Effector memory CD4-positive, alpha-beta T cell (primary cell): ENCODE measurements at regions not wholly inside any gene's neighbourhood (a gene's known extent, or its start where the extent isn't known, plus 50 kb on each side); places are given as distances from the start of the nearest gene placed in this dataset.

Source experiments
- DNase-seq, 3 donors: peaks; one replicate each; pipeline ENCODE4 v3.0.0-alpha.2; 2020
- H3K27ac ChIP-seq: 2 replicates; pipeline ENCODE4 v1.7.0; 2013; ENCODE audit warnings: mild to moderate bottlenecking, low read length, moderate library complexity; ENCODE audit not compliant: insufficient read depth, poor library complexity, severe bottlenecking
- H3K27me3 ChIP-seq: replicated peaks from 2 replicates; pipeline ENCODE4 v1.7.0; 2013; ENCODE audit warnings: mild to moderate bottlenecking, low read length; ENCODE audit not compliant: insufficient read depth, control insufficient read depth, poor library complexity, severe bottlenecking
- H3K36me3 ChIP-seq: 2 replicates; pipeline ENCODE4 v1.7.0; 2013; ENCODE audit warnings: mild to moderate bottlenecking, low read length, moderate library complexity; ENCODE audit not compliant: control insufficient read depth, insufficient read depth
- H3K4me1 ChIP-seq: 2 replicates; pipeline ENCODE4 v1.7.0; 2013; ENCODE audit warnings: low read length, mild to moderate bottlenecking; ENCODE audit not compliant: control insufficient read depth, insufficient read depth, poor library complexity, severe bottlenecking
- H3K4me3 ChIP-seq: 2 replicates; pipeline ENCODE4 v1.7.0; 2013; ENCODE audit warnings: low read length, low read depth, mild to moderate bottlenecking; ENCODE audit not compliant: insufficient read depth, poor library complexity, severe bottlenecking
- H3K9me3 ChIP-seq: 2 replicates; pipeline ENCODE4 v1.7.0; 2013; ENCODE audit warnings: mild to moderate bottlenecking, low read length, moderate library complexity; ENCODE audit not compliant: control insufficient read depth

DNA sequence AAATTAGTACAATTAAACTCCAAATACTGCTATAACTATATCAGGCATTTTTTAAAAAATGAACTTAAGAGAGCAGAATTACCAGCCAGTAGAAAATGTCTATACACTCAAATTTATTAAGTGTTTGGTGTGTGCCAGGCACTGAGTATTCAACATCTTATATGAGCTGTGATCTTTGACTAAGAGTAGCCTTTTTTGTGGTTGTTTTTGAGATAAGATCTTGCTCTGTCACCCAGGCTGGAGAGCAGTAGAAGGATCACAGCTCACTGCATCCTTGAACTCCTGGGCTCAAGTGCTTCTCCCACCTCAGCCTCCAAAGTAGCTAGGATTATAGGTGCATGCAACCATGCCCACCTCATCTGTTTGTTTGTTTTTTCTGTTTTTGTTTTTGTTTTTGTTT is 102.5 kb upstream of the CELF2 start:
- H3K27ac ChIP-seq = no peak overlapping the region
- no peaks in the 10 kb centered on the region for H3K4me1 ChIP-seq
- H3K4me3 ChIP-seq = no peak overlapping the region
- H3K27me3 ChIP-seq = no peaks in the 10 kb centered on the region
- no peak for DNase-seq
- H3K9me3 ChIP-seq = no peaks in the 10 kb centered on the region
- no peaks in the 10 kb centered on the region for H3K36me3 ChIP-seq

DNA sequence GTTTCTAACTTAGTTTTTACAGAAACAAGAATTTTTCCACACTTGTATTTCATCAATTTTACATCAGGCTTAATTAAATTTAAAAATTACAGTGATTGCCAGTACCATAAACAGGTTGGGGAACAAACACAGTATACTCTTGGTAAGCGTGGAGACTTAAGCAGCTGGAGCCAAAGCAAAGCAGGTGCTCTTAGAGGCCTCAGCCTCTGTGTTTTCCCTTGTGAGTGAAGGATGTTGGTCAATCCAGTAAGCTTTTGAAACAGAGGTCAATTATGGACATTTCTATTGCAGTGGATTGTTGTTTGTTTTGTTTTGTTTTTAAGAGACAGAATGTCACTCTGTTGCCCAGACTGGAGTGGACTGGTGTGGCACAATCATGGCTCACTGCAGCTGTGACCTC is 100.6 kb upstream of the CELF2 start:
- no peaks in the 10 kb centered on the region for H3K4me1 ChIP-seq
- no peaks in the 10 kb centered on the region for H3K36me3 ChIP-seq
- no peaks in the 10 kb centered on the region for H3K9me3 ChIP-seq
- H3K4me3 ChIP-seq = no peak overlapping the region
- no peak for DNase-seq
- no peak overlapping the region for H3K27ac ChIP-seq
- H3K27me3 ChIP-seq = no peaks in the 10 kb centered on the region

DNA sequence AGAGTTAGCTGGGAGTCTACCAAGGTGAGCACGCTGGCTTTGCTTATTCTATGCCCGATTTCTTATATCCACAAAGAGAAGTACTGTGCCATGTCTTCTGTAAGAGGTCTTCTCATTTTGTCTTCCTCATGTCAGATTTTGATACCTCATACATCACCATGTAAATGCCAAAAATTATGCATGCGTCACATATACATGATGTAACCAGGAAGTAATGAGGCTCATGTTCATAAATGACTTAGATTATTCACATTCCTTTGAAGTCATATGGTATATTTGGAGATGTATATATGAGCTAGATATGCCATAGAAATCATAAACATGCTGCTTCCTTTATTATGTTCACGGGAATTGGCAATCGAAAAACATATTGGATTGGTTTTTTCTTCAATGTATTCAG is 97.7 kb upstream of the CELF2 start:
- Histone ChIP-seq H3K9me3 (no peaks in the 10 kb centered on the region), H3K4me3 (no peak overlapping the region), H3K4me1 (no peaks in the 10 kb centered on the region), H3K36me3 (no peaks in the 10 kb centered on the region), H3K27ac (no peak overlapping the region), H3K27me3 (no peaks in the 10 kb centered on the region)
- DNase-seq = no peak

DNA sequence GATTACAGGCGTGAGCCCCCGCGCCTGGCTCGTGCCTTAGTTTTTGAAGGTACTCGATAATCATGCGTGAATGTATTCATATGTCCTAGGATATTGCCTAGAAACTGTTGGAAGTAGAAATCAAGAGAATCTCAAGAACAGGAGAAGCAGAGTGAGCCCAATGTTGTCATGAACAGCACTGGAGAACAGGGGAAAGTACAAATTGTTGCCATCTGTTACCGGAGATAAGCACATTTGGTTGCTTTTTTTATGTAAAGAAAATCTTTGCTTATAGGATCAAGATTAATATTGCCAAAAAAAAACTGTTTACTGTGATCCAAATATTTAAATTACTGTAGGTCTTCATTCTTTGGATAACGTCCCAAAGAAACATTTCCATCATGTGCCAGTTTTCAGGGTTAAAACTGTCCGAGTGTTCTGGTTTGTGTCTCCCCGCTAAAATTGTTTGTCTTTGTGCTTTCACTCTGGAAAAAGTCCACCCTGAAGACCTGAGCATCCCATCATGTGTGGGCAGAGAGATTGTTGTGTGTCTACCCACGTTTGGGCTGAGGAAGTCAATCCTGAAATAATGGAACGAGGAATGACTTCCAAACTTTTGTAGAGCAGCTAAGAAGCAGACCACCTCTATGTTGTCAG is 95.7 kb upstream of the CELF2 start:
- Histone ChIP-seq H3K27me3 (no peaks in the 10 kb centered on the region), H3K36me3 (no peaks in the 10 kb centered on the region), H3K4me3 (no peak overlapping the region), H3K27ac (no peak overlapping the region), H3K9me3 (no peaks in the 10 kb centered on the region), H3K4me1 (no peaks in the 10 kb centered on the region)
- no peak for DNase-seq

DNA sequence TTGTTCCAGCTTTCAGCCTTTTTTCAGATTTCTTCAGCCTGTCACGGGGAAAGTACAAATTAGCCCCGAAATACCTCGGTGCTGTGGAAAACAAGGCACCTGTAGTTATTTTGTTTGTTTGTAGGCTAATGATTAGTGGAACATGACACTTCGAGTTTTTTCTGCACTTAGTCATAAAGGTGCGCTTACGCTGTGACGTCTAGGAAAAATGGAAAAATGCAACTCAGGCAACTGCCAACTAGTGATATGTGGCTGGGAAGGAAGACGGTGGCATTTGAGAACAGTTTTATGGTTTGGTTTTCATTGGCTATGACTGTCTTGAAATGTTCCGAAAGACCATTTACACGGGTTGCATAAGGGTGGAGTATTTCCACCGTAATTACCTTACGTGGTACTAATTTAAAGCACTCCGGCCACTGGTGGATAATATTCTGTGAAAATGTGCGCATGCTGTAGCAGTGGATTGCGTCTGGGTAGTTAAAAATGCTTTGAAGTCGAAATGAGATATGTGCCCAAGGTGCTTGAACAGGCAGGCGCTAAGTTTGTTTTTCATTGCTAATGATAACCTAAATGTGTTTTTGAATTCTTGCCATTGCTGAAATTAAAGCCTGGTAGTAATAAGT is 94.5 kb upstream of the CELF2 start:
- no peak for DNase-seq
- H3K27me3 ChIP-seq = no peaks in the 10 kb centered on the region
- H3K9me3 ChIP-seq = no peaks in the 10 kb centered on the region
- H3K27ac ChIP-seq = no peak overlapping the region
- H3K36me3 ChIP-seq = no peaks in the 10 kb centered on the region
- no peak overlapping the region for H3K4me3 ChIP-seq
- no peaks in the 10 kb centered on the region for H3K4me1 ChIP-seq

DNA sequence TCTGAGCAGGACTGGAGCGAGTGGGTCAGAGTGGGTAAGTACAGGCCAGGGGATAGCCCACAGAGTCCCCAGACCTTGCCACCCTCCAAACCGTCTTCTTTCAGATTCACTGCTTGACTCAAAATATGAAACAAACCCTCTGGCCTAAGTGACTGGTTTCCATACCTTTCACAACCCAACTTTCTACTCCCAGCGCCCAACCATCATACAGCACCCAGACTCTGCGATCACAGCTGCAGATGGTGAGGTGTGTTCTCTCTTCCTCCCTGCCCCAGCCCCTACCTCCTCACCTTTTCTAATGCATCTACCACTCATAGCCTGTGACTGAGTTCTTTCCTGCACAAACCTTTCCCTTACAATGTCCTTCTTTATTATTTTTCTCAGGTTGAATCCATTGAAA is 92.0 kb upstream of the CELF2 start:
- H3K4me3 ChIP-seq = no peak overlapping the region
- no peak for DNase-seq
- no peaks in the 10 kb centered on the region for H3K36me3 ChIP-seq
- H3K27me3 ChIP-seq = no peaks in the 10 kb centered on the region
- no peaks in the 10 kb centered on the region for H3K4me1 ChIP-seq
- H3K9me3 ChIP-seq = no peaks in the 10 kb centered on the region
- H3K27ac ChIP-seq = no peak overlapping the region

DNA sequence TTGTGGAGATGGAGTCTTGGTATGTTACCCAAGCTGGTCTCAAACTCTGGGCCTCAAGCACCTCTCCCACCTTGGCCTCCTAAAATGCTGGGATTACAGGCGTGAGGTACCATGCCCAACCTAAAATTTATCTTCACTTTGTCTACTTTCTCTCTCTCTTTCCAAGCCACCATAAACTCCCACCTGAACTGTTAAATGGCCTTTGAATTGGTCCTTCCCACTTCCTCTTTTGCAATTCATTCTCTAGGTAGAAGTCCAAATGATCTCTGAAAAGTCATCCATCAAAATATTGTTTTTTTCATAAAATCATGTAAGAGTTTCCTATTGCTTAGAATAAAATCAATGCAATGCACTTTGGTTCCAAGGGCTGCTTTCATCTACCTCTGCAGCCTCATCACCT is 90.1 kb upstream of the CELF2 start:
- Histone ChIP-seq H3K9me3 (no peaks in the 10 kb centered on the region), H3K27ac (no peak overlapping the region), H3K27me3 (no peaks in the 10 kb centered on the region), H3K4me1 (no peaks in the 10 kb centered on the region), H3K4me3 (no peak overlapping the region), H3K36me3 (no peaks in the 10 kb centered on the region)
- no peak for DNase-seq

DNA sequence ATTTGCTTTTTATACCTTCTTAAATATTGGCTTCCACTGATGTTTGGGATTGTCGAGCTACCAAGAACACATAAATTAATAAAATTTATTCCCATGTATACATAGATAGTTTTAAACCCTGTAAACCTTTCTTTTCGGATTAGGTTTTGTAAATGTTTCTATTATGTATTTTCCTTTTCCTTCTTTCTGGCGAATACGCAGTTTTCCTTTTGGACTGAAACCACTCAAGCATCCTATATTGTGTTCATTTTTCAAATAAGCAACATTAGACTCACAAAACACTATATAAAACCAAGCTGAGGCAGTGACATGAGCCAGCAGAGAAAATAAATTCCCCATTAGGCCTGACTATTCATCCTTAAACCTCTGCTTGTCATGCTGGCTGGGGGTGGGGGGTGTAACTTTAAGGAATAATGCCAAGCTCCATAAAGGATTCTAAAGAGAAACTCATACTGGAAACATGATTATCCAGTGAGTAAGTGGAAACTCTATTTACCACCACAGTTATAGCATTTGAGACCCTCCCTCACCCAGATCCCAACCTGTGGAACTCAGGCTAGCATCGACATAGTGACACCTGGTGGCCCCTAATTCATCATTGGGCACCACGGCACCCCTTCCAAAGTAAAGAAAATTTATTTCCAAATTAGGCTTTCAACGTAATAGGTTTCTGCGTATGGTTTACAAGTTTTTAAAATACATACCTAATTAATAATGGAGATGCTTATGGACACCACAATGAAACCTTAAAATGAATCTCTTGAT is 86.5 kb upstream of the CELF2 start:
- no peak overlapping the region for H3K4me3 ChIP-seq
- H3K27ac ChIP-seq = no peak overlapping the region
- no peak for DNase-seq
- no peaks in the 10 kb centered on the region for H3K36me3 ChIP-seq
- no peaks in the 10 kb centered on the region for H3K4me1 ChIP-seq
- H3K9me3 ChIP-seq = no peaks in the 10 kb centered on the region
- H3K27me3 ChIP-seq = no peaks in the 10 kb centered on the region

DNA sequence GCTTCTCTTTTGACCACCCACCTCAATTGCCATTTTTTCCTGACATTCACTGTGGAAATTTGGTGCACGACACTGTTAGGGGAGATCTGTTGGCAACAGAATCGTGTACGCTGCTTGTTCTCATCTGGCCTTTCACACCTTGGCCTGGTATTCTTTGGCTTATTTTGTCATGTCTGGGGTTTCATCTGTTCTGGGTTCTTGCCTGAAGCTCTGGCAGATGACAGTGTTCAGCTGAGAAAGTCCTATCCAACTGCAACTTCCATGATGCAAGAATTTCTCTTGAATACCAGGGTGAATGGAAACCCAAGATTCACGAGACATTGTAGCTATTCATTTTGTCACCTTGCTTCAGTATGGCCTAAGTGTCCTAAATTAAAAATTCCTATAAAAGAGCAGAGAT is 82.6 kb upstream of the CELF2 start:
- DNase-seq = no peak
- H3K9me3 ChIP-seq = no peaks in the 10 kb centered on the region
- H3K4me1 ChIP-seq = no peaks in the 10 kb centered on the region
- H3K4me3 ChIP-seq = no peak overlapping the region
- H3K27ac ChIP-seq = no peak overlapping the region
- H3K27me3 ChIP-seq = no peaks in the 10 kb centered on the region
- no peaks in the 10 kb centered on the region for H3K36me3 ChIP-seq

DNA sequence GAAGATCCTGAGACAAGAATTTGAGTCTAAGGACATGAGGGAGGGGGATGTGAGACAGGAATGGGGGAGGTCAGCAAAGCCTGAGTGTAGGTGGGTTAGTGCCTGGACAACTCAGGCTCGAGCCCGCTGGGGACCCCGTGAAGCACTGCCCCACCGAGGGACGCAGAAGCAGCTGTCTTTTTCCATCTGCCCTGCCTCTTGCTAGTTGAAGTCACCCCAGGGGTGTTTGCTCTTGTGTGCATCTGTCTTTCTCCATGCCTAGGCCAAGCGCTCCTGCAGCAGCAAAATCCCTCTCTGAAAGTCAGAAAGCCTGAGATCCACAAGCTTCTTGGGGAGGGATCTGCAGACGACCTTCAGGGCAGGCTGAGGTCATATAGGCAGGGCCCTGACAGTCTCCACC is 79.0 kb upstream of the CELF2 start:
- DNase-seq = no peak
- H3K9me3 ChIP-seq = peaks cover 4% of the 10 kb centered on the region
- H3K36me3 ChIP-seq = no peaks in the 10 kb centered on the region
- H3K27me3 ChIP-seq = no peaks in the 10 kb centered on the region
- H3K4me3 ChIP-seq = no peak overlapping the region
- H3K27ac ChIP-seq = no peak overlapping the region
- H3K4me1 ChIP-seq = no peaks in the 10 kb centered on the region
